ENCODE measurements at regions not wholly inside any gene's neighbourhood (a gene's known extent, or its start where the extent isn't known, plus 50 kb on each side); places are given as distances from the start of the nearest gene placed in this dataset.
"Not testable (repeated sequence)": the region's sequence is repeated elsewhere in the genome, so short reads cannot be mapped to it uniquely, and the experiment has no call there.

DNA sequence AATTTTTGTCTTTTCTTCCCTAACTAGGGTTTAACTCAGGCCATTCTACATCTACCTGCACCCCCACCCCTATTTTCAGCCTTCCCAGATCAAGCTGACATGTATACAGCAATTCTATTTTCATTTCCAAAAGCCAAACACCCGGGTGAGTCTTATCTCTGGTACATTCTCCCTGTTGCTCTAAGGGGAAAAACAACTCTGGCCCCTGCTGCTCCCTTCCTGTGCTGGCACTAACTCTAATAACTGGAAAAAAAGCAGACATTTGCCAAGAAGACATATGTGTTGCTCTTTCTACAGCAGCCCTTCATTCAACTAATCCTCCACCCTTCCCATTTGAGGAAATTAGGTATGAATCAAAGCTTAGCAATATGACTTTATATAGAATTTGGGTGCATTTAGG is 427.8 kb upstream of the CDH11 start:
- TF ChIP-seq POLR2AphosphoS5 (IDR thresholded peaks at IDR 0.05), result not testable (repeated sequence)
- TF ChIP-seq, protein P1, sequence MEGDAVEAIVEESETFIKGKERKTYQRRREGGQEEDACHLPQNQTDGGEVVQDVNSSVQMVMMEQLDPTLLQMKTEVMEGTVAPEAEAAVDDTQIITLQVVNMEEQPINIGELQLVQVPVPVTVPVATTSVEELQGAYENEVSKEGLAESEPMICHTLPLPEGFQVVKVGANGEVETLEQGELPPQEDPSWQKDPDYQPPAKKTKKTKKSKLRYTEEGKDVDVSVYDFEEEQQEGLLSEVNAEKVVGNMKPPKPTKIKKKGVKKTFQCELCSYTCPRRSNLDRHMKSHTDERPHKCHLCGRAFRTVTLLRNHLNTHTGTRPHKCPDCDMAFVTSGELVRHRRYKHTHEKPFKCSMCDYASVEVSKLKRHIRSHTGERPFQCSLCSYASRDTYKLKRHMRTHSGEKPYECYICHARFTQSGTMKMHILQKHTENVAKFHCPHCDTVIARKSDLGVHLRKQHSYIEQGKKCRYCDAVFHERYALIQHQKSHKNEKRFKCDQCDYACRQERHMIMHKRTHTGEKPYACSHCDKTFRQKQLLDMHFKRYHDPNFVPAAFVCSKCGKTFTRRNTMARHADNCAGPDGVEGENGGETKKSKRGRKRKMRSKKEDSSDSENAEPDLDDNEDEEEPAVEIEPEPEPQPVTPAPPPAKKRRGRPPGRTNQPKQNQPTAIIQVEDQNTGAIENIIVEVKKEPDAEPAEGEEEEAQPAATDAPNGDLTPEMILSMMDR (IDR thresholded peaks at IDR 0.05), result not testable (repeated sequence)
